ENCODE measurements at regions not wholly inside any gene's neighbourhood (a gene's known extent, or its start where the extent isn't known, plus 50 kb on each side); places are given as distances from the start of the nearest gene placed in this dataset.

GRCh38 chr13:55302568-55302967 lies 1838.2 kb upstream of the PRR20A start:
- no peak for DNase-seq (ENCODE audit: insufficient read length, low spot score, missing footprints)
- H3K27ac ChIP-seq (ENCODE audit: low read depth, low read length) = no peak overlapping the region
- H3K27me3 ChIP-seq (ENCODE audit: insufficient read depth, low read length) = no peaks in the 10 kb centered on the region

GRCh38 chr13:55307909-55308308 lies 1832.8 kb upstream of the PRR20A start:
- H3K27me3 ChIP-seq (ENCODE audit: insufficient read depth, low read length) = no peaks in the 10 kb centered on the region
- no peak overlapping the region for H3K4me2 ChIP-seq (ENCODE audit: insufficient read depth, low read length)
- peaks cover 2% of the 10 kb centered on the region for H3K9me3 ChIP-seq (ENCODE audit: low read depth, low read length)
- H3K4me3 ChIP-seq (ENCODE audit: insufficient read depth, low read length) = no peak overlapping the region
- H3K4me1 ChIP-seq (ENCODE audit: insufficient read depth, low read length) = no peaks in the 10 kb centered on the region
- no peaks in the 10 kb centered on the region for H3K79me2 ChIP-seq (ENCODE audit: insufficient read depth, low read length)
- no peak overlapping the region for H2AFZ ChIP-seq (ENCODE audit: low read length)
- no peak overlapping the region for H3K27ac ChIP-seq (ENCODE audit: low read depth, low read length)
- DNase-seq (ENCODE audit: insufficient read length, low spot score, missing footprints) = no peak
- H3K36me3 ChIP-seq (ENCODE audit: insufficient read depth, low read length) = no peaks in the 10 kb centered on the region
- no peaks in the 10 kb centered on the region for H4K20me1 ChIP-seq (ENCODE audit: insufficient read depth, low read length)
- TF ChIP-seq CTCF (IDR thresholded peaks at IDR 0.05; ENCODE audit: extremely low read depth, low read depth, low read length) = no peak

More at GRCh38 chr13:55302568-55302967, 1838.2 kb upstream of the PRR20A start:
- H3K79me2 ChIP-seq (ENCODE audit: insufficient read depth, low read length) = no peaks in the 10 kb centered on the region
- peaks cover 6% of the 10 kb centered on the region for H3K9me3 ChIP-seq (ENCODE audit: low read depth, low read length)
- no peaks in the 10 kb centered on the region for H4K20me1 ChIP-seq (ENCODE audit: insufficient read depth, low read length)
- no peak overlapping the region for H3K4me3 ChIP-seq (ENCODE audit: insufficient read depth, low read length)
- no peak overlapping the region for H2AFZ ChIP-seq (ENCODE audit: low read length)
- no peak overlapping the region for H3K4me2 ChIP-seq (ENCODE audit: insufficient read depth, low read length)
- no peaks in the 10 kb centered on the region for H3K36me3 ChIP-seq (ENCODE audit: insufficient read depth, low read length)
- H3K4me1 ChIP-seq (ENCODE audit: insufficient read depth, low read length) = no peaks in the 10 kb centered on the region
- no peak for TF ChIP-seq CTCF (IDR thresholded peaks at IDR 0.05; ENCODE audit: extremely low read depth, low read depth, low read length)

GRCh38 chr13:55341891-55342290 lies 1798.8 kb upstream of the PRR20A start:
- Histone ChIP-seq H3K27me3 (ENCODE audit: insufficient read depth, low read length) (no peaks in the 10 kb centered on the region), H3K9me3 (ENCODE audit: low read depth, low read length) (no peaks in the 10 kb centered on the region), H3K4me1 (ENCODE audit: insufficient read depth, low read length) (no peaks in the 10 kb centered on the region), H4K20me1 (ENCODE audit: insufficient read depth, low read length) (no peaks in the 10 kb centered on the region), H2AFZ (ENCODE audit: low read length) (no peak overlapping the region), H3K36me3 (ENCODE audit: insufficient read depth, low read length) (no peaks in the 10 kb centered on the region), H3K27ac (ENCODE audit: low read depth, low read length) (no peak overlapping the region), H3K79me2 (ENCODE audit: insufficient read depth, low read length) (no peaks in the 10 kb centered on the region), H3K4me3 (ENCODE audit: insufficient read depth, low read length) (no peak overlapping the region), H3K4me2 (ENCODE audit: insufficient read depth, low read length) (no peak overlapping the region)
- no peak for TF ChIP-seq CTCF (IDR thresholded peaks at IDR 0.05; ENCODE audit: extremely low read depth, low read depth, low read length)
- no peak for DNase-seq (ENCODE audit: insufficient read length, low spot score, missing footprints)

GRCh38 chr13:55345224-55345623 lies 1795.5 kb upstream of the PRR20A start:
- H3K27ac ChIP-seq (ENCODE audit: low read depth, low read length) = no peak overlapping the region
- H3K9me3 ChIP-seq (ENCODE audit: low read depth, low read length) = no peaks in the 10 kb centered on the region
- H3K4me2 ChIP-seq (ENCODE audit: insufficient read depth, low read length) = no peak overlapping the region
- H2AFZ ChIP-seq (ENCODE audit: low read length) = no peak overlapping the region
- no peaks in the 10 kb centered on the region for H3K4me1 ChIP-seq (ENCODE audit: insufficient read depth, low read length)
- H3K79me2 ChIP-seq (ENCODE audit: insufficient read depth, low read length) = no peaks in the 10 kb centered on the region
- no peaks in the 10 kb centered on the region for H3K36me3 ChIP-seq (ENCODE audit: insufficient read depth, low read length)
- H4K20me1 ChIP-seq (ENCODE audit: insufficient read depth, low read length) = no peaks in the 10 kb centered on the region
- H3K27me3 ChIP-seq (ENCODE audit: insufficient read depth, low read length) = no peaks in the 10 kb centered on the region
- DNase-seq (ENCODE audit: insufficient read length, low spot score, missing footprints) = no peak
- H3K4me3 ChIP-seq (ENCODE audit: insufficient read depth, low read length) = no peak overlapping the region
- TF ChIP-seq CTCF (IDR thresholded peaks at IDR 0.05; ENCODE audit: extremely low read depth, low read depth, low read length) = no peak

Measured in osteoblast (primary cell).